ENCODE measurements at regions not wholly inside any gene's neighbourhood (a gene's known extent, or its start where the extent isn't known, plus 50 kb on each side); places are given as distances from the start of the nearest gene placed in this dataset.

GRCh38 chr4:134510544-134510943 lies 309.0 kb upstream of the PABPC4L start:
- H3K4me2 ChIP-seq (ENCODE audit: low read length) = no peak overlapping the region
- CTCF ChIA-PET = no interaction called here
- no peak overlapping the region for H2AFZ ChIP-seq (ENCODE audit: low read depth, low read length, poor library complexity, severe bottlenecking)
- intact Hi-C loops (cut with micrococcal nuclease) = no loop called here
- no peaks in the 10 kb centered on the region for H3K36me3 ChIP-seq (ENCODE audit: control insufficient read depth in 1 of 2, insufficient read depth in 2 of 2, low read length in 2 of 2)
- H3K9me2 ChIP-seq (ENCODE audit: insufficient read depth) = no peaks in the 10 kb centered on the region
- no peaks in the 10 kb centered on the region for H3K9me3 ChIP-seq (ENCODE audit: control insufficient read depth in 1 of 2, insufficient read depth in 1 of 2, low read depth in 1 of 2, low read length in 2 of 2)
- H3K27ac ChIP-seq (ENCODE audit: low read depth, low read length) = no peak overlapping the region
- no peaks in the 10 kb centered on the region for H3K4me1 ChIP-seq (ENCODE audit: control insufficient read depth in 1 of 2, insufficient read depth in 2 of 2, low read length in 2 of 2)
- RAD21 ChIA-PET (ENCODE audit: low non-redundant PET in 1 of 2, low total read pairs in 2 of 2, uncharacterized antibody in 2 of 2, unreplicated experiment in 2 of 2) = no interaction called here
- TF ChIP-seq ATF3 (IDR thresholded peaks at IDR 0.05) = no peak
- TF ChIP-seq TCF7L2 (IDR thresholded peaks at IDR 0.05; ENCODE audit: borderline replicate concordance, extremely low read depth, insufficient read depth, insufficient read length) = no peak
- TF ChIP-seq ZNF274 (IDR thresholded peaks at IDR 0.05; ENCODE audit: low read depth, low read length) = no peak
- TF ChIP-seq SRF (IDR thresholded peaks at IDR 0.05; ENCODE audit: low read depth) = no peak
- no peak for TF ChIP-seq SP1 (IDR thresholded peaks at IDR 0.05; ENCODE audit: low read depth)
- TF ChIP-seq EGR1 (IDR thresholded peaks at IDR 0.05; ENCODE audit: low read depth) = no peak
- TF ChIP-seq REST (IDR thresholded peaks at IDR 0.05; ENCODE audit: low read depth) = no peak
- no peak for TF ChIP-seq MAX (IDR thresholded peaks at IDR 0.05)
- no peak for TF ChIP-seq ZFX (IDR thresholded peaks at IDR 0.05)
- TF ChIP-seq FOSL1 (IDR thresholded peaks at IDR 0.05; ENCODE audit: low read depth) = no peak
- no peak for TF ChIP-seq ZBTB33 (IDR thresholded peaks at IDR 0.05; ENCODE audit: extremely low read depth, insufficient replicate concordance, low read length)
- TF ChIP-seq CBX3 (IDR thresholded peaks at IDR 0.05; ENCODE audit: low read depth) = no peak
- TF ChIP-seq CEBPB (IDR thresholded peaks at IDR 0.05; ENCODE audit: low read depth) = no peak
- no peak for TF ChIP-seq ELF1 (IDR thresholded peaks at IDR 0.05; ENCODE audit: borderline replicate concordance, low read depth)
- no peak for TF ChIP-seq EZH2phosphoT487 (IDR thresholded peaks at IDR 0.05; ENCODE audit: borderline replicate concordance)
- TF ChIP-seq SIN3A (IDR thresholded peaks at IDR 0.05; ENCODE audit: low read depth) = no peak
- no peak overlapping the region for H3K9ac ChIP-seq (ENCODE audit: low read length)
- POLR2A ChIA-PET = no interaction called here
- H3K79me2 ChIP-seq (ENCODE audit: insufficient read depth, low read length) = no peaks in the 10 kb centered on the region
- H4K20me1 ChIP-seq (ENCODE audit: insufficient read depth) = no peaks in the 10 kb centered on the region
- no peak for DNase-seq (ENCODE audit: low read depth, low spot score)
- ATAC-seq = no peak
- no peaks in the 10 kb centered on the region for H3K27me3 ChIP-seq (ENCODE audit: insufficient read depth, low read length)
- BruUV-seq (replicated peaks) = no TSS peak
- no peak overlapping the region for H3K4me3 ChIP-seq (replicated peaks in 1 of 2; ENCODE audit: low read depth in 1 of 2, low read length in 2 of 2)

Measured in HCT116 (cell line).